LNCAP (cell line): ENCODE measurements at regions not wholly inside any gene's neighbourhood (a gene's known extent, or its start where the extent isn't known, plus 50 kb on each side); places are given as distances from the start of the nearest gene placed in this dataset.

ENCODE experiments used
- TF ChIP-seq, protein P1 (sequence below): fragments of 450-650 bp; IDR thresholded peaks from 2 replicates; pipeline ENCODE4 v1.5.1; 2017; ENCODE audit warnings: mild to moderate bottlenecking

GRCh38 chr2:156647377-156648010 lies 211.3 kb downstream of the GPD2 start:
- TF ChIP-seq, protein P1, sequence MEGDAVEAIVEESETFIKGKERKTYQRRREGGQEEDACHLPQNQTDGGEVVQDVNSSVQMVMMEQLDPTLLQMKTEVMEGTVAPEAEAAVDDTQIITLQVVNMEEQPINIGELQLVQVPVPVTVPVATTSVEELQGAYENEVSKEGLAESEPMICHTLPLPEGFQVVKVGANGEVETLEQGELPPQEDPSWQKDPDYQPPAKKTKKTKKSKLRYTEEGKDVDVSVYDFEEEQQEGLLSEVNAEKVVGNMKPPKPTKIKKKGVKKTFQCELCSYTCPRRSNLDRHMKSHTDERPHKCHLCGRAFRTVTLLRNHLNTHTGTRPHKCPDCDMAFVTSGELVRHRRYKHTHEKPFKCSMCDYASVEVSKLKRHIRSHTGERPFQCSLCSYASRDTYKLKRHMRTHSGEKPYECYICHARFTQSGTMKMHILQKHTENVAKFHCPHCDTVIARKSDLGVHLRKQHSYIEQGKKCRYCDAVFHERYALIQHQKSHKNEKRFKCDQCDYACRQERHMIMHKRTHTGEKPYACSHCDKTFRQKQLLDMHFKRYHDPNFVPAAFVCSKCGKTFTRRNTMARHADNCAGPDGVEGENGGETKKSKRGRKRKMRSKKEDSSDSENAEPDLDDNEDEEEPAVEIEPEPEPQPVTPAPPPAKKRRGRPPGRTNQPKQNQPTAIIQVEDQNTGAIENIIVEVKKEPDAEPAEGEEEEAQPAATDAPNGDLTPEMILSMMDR: no peak

DNA sequence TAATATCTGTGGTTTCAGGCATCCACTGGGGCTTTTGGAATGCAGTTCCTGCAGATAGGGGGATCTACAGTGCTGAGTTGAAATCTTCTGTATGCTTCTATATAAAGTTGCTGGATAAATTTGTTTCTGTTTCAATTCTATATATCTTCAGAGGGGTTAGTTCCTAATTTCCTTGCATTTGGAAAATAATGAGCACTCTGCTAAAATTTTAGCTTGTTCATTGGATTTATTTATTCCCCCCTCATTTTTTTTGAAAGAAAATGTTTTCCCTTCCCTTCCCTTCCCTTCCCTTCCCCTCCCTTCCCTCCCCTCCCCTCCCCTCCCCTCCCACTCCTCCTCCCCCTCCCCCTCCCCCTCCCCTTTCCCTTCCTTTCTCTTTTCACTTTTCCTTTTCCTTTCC lies 212.3 kb downstream of the GPD2 start:
- TF ChIP-seq, protein P1: no peak

DNA sequence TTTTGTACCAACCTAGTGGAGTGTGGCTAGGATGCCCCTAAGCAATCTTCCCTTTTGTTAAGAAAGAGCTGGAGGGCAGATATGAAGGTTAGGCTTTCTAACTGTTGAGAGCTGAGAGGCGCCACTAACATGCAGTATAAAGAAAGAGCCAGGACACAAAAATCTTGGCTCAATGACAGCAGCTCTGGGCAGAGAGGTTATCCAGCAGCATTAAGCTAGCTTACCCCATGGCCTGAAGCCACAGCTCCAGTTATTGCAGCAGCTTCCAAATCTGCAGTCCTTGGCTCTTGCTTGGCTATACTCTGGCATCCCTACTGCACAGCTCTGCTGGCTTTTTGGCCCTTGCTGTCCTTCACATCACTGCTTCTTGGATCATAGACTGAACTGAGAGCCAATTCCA lies 213.4 kb downstream of the GPD2 start:
- TF ChIP-seq, protein P1: no peak

- TF ChIP-seq, protein P1: no peak
Observed at GRCh38 chr2:156652691-156653090, 216.5 kb downstream of the GPD2 start.

DNA sequence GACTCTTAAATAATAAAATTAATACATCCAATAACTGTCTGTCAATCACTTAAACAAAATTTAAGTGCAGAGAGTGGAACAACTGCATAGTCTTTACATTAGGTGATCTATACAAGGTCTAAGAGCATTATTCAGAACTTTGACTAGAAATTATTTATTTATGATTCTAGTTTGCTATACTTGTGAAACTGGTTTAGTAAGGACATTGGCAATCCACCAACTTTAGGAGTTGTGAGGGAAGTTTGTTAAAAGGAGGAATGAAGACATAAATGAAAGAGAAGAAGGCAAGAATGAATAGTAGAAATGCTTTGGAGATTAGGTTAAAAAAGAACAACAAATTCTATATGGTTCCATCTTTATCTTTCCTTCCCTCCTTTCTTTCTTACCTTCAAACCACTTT lies 217.5 kb downstream of the GPD2 start:
- TF ChIP-seq, protein P1: no peak

- TF ChIP-seq, protein P1: no peak
Observed at GRCh38 chr2:156657809-156658208, 221.6 kb downstream of the GPD2 start.

GRCh38 chr2:156659694-156660093 lies 223.5 kb downstream of the GPD2 start:
- TF ChIP-seq, protein P1: no peak
